Ovary (tissue), 7 donors: ENCODE measurements at regions not wholly inside any gene's neighbourhood (a gene's known extent, or its start where the extent isn't known, plus 50 kb on each side); places are given as distances from the start of the nearest gene placed in this dataset.
"Not testable (repeated sequence)": the region's sequence is repeated elsewhere in the genome, so short reads cannot be mapped to it uniquely, and the experiment has no call there.

Experiments
- DNase-seq, 5 donors: peaks; one replicate each; pipeline ENCODE4 v3.0.0-alpha.2; 2019 to 2020
- H3K27ac ChIP-seq, 2 donors: fragments of 200-600 bp; one replicate each; pipeline versions ENCODE4 v1.5.1 to v1.8.0; 2019 to 2022
- H3K27me3 ChIP-seq: fragments of 200-600 bp; one replicate; pipeline ENCODE4 v1.8.0; 2022
- H3K36me3 ChIP-seq: fragments of 200-600 bp; sonication (generic); one replicate; pipeline ENCODE4 v1.5.1; 2019
- H3K4me1 ChIP-seq: one replicate; pipeline ENCODE4 v1.8.1; 2013; ENCODE audit warnings: mild to moderate bottlenecking, moderate library complexity; ENCODE audit not compliant: insufficient read depth
- H3K4me3 ChIP-seq: fragments of 200-600 bp; sonication (generic); one replicate; pipeline ENCODE4 v1.5.1; 2017
- H3K9me3 ChIP-seq, 2 donors: fragments of 200-600 bp in 1 of 2; sonication (generic) in 1 of 2; one replicate each; pipeline versions ENCODE4 v1.5.1 to v1.8.1; 2013 to 2019; ENCODE audit warnings: mild to moderate bottlenecking in 1 of 2, moderate library complexity in 1 of 2
- CTCF ChIP-seq, 3 donors: fragments of 450-650 bp in 2 of 3; fragments of 200-600 bp in 1 of 3; IDR thresholded peaks; one replicate each; pipeline versions ENCODE4 v1.5.1 to v1.8.0; 2016 to 2022; ENCODE audit warnings: antibody characterized with exemption in 3 of 3, mild to moderate bottlenecking in 1 of 3
- EP300 ChIP-seq: sonication (generic); formaldehyde crosslinking; IDR thresholded peaks from one replicate; pipeline ENCODE4 v1.6.1; 2017; ENCODE audit warnings: antibody characterized with exemption
- POLR2A ChIP-seq: fragments of 450-650 bp; IDR thresholded peaks from one replicate; pipeline ENCODE4 v1.6.1; 2017; ENCODE audit warnings: antibody characterized with exemption, mild to moderate bottlenecking, moderate library complexity
- WGBS, 3 donors: extraction: QIAGEN DNeasy Blood & Tissue Kit in 1 of 3; methylation state at CpG; one replicate each; pipeline versions ENCODE4 v1.1.5 to v1.1.7; 2013 to 2017; 5-methylcytosine and 5-hydroxymethylcytosine counted together
- intact Hi-C, 4 donors: fragments of 100-400 bp; cut with DNase I; formaldehyde crosslinking; loops; one replicate each; pipeline versions ENCODE4 v1.11.0 to v1.15.1; 2022 to 2023
- donor health status: DM: no; HTN: no; CAD: no; lungs with moderate emphysema.
- donor health status: DM: no; HTN: no; CAD: no.
- donor health status: Bipolar disorder and iron deficiency.
- donor health status: DM: no; HTN: no; CAD: no.
- donor health status: DM: yes; HTN: yes; CAD: no.

- intact Hi-C loops: no loop called here
- no peak for TF ChIP-seq EP300
- Histone ChIP-seq H3K27me3 (no peaks in the 10 kb centered on the region), H3K27ac (no peak overlapping the region), H3K4me1 (no peaks in the 10 kb centered on the region), H3K4me3 (no peak overlapping the region), H3K9me3 (no peaks in the 10 kb centered on the region), H3K36me3 (no peaks in the 10 kb centered on the region)
- no peak for DNase-seq
- 2 to 6% (median 5%) methylated on average over 1 of the region's 1 CpG for WGBS, 3 donors
Measured at GRCh38 chr2:188024811-188025210, 266.9 kb upstream of the GULP1 start.

GRCh38 chr2:188028739-188029138, 262.9 kb upstream of the GULP1 start:
- no peaks in the 10 kb centered on the region for H3K4me1 ChIP-seq
- 72 to 86% (median 82%) methylated on average over 4 of the region's 4 CpGs for WGBS, 3 donors
- H3K9me3 ChIP-seq: no peaks in the 10 kb centered on the region
- TF ChIP-seq CTCF (IDR thresholded peaks at IDR 0.05) (no peak), POLR2A (no peak), EP300 (no peak)
- intact Hi-C loops: no loop called here
- no peaks in the 10 kb centered on the region for H3K27me3 ChIP-seq
- no peak for DNase-seq
- H3K36me3 ChIP-seq: no peaks in the 10 kb centered on the region
- H3K4me3 ChIP-seq: no peak overlapping the region
- H3K27ac ChIP-seq: no peak overlapping the region

- no peak for DNase-seq
Measured at GRCh38 chr2:188032306-188032705, 259.4 kb upstream of the GULP1 start.

GRCh38 chr2:188032786-188033185, 258.9 kb upstream of the GULP1 start:
- no peak for DNase-seq
- H3K27ac ChIP-seq: no peak overlapping the region
- TF ChIP-seq POLR2A (no peak), EP300 (no peak), CTCF (IDR thresholded peaks at IDR 0.05) (no peak)
- no peak overlapping the region for H3K4me3 ChIP-seq
- no peaks in the 10 kb centered on the region for H3K9me3 ChIP-seq
- no peaks in the 10 kb centered on the region for H3K4me1 ChIP-seq
- no peaks in the 10 kb centered on the region for H3K27me3 ChIP-seq
- intact Hi-C loops: no loop called here
- no peaks in the 10 kb centered on the region for H3K36me3 ChIP-seq
- 69 to 80% (median 75%) methylated on average over 3 of the region's 3 CpGs for WGBS, 3 donors

More at GRCh38 chr2:188032306-188032705, 259.4 kb upstream of the GULP1 start:
- 66 to 74% (median 69%) methylated on average over 3 of the region's 3 CpGs for WGBS, 3 donors
- Histone ChIP-seq H3K4me1 (no peaks in the 10 kb centered on the region), H3K27ac (no peak overlapping the region), H3K36me3 (no peaks in the 10 kb centered on the region), H3K4me3 (no peak overlapping the region), H3K9me3 (no peaks in the 10 kb centered on the region), H3K27me3 (no peaks in the 10 kb centered on the region)
- TF ChIP-seq CTCF (IDR thresholded peaks at IDR 0.05): no peak
- TF ChIP-seq EP300: no peak
- no peak for TF ChIP-seq POLR2A
- intact Hi-C loops: no loop called here

- H3K4me3 ChIP-seq, H3K27ac ChIP-seq, H3K27me3 ChIP-seq, DNase-seq, H3K36me3 ChIP-seq, H3K4me1 ChIP-seq, H3K9me3 ChIP-seq, intact Hi-C loops: not testable (repeated sequence)
- WGBS, 3 donors: 67 to 94% (median 90%) methylated on average over 1 of the region's 1 CpG
Measured at GRCh38 chr2:188033240-188033639, 258.4 kb upstream of the GULP1 start.

GRCh38 chr2:188034102-188034501, 257.6 kb upstream of the GULP1 start:
- H3K4me1 ChIP-seq, DNase-seq, H3K9me3 ChIP-seq, H3K27me3 ChIP-seq, H3K4me3 ChIP-seq, intact Hi-C loops, H3K27ac ChIP-seq, H3K36me3 ChIP-seq: not testable (repeated sequence)
- 77 to 92% (median 83%) methylated on average over 10 of the region's 10 CpGs for WGBS, 3 donors

- H3K4me1 ChIP-seq, H3K27me3 ChIP-seq, H3K4me3 ChIP-seq, H3K27ac ChIP-seq, intact Hi-C loops, DNase-seq, H3K36me3 ChIP-seq, H3K9me3 ChIP-seq: not testable (repeated sequence)
- whole genome bisulfite sequencing, 3 donors: 87 to 97% (median 93%) methylated on average over 9 of the region's 9 CpGs
Measured at GRCh38 chr2:188035377-188035776, 256.3 kb upstream of the GULP1 start.

GRCh38 chr2:188036786-188037185, 254.9 kb upstream of the GULP1 start:
- H3K36me3 ChIP-seq, DNase-seq, H3K4me3 ChIP-seq, H3K27ac ChIP-seq, H3K9me3 ChIP-seq, H3K4me1 ChIP-seq, intact Hi-C loops, H3K27me3 ChIP-seq: not testable (repeated sequence)
- WGBS, 3 donors: 94 to 96% (median 94%) methylated on average over 5 of the region's 5 CpGs
